A673 (cell line): ENCODE measurements at regions not wholly inside any gene's neighbourhood (a gene's known extent, or its start where the extent isn't known, plus 50 kb on each side); places are given as distances from the start of the nearest gene placed in this dataset.

ENCODE experiments used
- EZH2 ChIP-seq: fragments of 200-600 bp; sonication (generic); IDR thresholded peaks from 2 replicates; pipeline ENCODE4 v1.6.1; 2017; ENCODE audit warnings: borderline replicate concordance, low read depth, mild to moderate bottlenecking, mixed read lengths, antibody characterized with exemption, low read length; ENCODE audit not compliant: poor library complexity, severe bottlenecking
- TF ChIP-seq, protein P1 (sequence below): fragments of 300-800, 200-600 bp; sonication (generic); conservative IDR thresholded peaks from 2 replicates; pipeline ENCODE4 v1.5.1; 2017; ENCODE audit warnings: low read depth, mild to moderate bottlenecking, antibody characterized with exemption, low read length, moderate library complexity, mixed read lengths

DNA sequence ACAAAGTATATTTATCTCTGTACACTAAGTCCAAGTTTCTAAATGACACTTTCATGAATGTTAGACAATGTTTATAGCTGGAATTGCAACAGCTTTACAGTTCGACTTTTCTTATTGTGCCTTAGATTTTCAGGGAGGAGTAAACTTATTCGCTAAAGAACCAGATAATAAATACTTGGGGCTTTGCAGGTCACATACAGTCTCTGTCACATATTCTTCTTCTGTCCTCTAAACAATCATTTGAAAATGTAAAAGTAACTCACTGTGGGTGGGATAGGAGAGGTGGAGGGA is 132.6 kb downstream of the SPRY1 start:
- TF ChIP-seq, protein P1, sequence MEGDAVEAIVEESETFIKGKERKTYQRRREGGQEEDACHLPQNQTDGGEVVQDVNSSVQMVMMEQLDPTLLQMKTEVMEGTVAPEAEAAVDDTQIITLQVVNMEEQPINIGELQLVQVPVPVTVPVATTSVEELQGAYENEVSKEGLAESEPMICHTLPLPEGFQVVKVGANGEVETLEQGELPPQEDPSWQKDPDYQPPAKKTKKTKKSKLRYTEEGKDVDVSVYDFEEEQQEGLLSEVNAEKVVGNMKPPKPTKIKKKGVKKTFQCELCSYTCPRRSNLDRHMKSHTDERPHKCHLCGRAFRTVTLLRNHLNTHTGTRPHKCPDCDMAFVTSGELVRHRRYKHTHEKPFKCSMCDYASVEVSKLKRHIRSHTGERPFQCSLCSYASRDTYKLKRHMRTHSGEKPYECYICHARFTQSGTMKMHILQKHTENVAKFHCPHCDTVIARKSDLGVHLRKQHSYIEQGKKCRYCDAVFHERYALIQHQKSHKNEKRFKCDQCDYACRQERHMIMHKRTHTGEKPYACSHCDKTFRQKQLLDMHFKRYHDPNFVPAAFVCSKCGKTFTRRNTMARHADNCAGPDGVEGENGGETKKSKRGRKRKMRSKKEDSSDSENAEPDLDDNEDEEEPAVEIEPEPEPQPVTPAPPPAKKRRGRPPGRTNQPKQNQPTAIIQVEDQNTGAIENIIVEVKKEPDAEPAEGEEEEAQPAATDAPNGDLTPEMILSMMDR: no peak
- TF ChIP-seq EZH2: no peak
